ENCODE measurements at regions not wholly inside any gene's neighbourhood (a gene's known extent, or its start where the extent isn't known, plus 50 kb on each side); places are given as distances from the start of the nearest gene placed in this dataset.

DNA sequence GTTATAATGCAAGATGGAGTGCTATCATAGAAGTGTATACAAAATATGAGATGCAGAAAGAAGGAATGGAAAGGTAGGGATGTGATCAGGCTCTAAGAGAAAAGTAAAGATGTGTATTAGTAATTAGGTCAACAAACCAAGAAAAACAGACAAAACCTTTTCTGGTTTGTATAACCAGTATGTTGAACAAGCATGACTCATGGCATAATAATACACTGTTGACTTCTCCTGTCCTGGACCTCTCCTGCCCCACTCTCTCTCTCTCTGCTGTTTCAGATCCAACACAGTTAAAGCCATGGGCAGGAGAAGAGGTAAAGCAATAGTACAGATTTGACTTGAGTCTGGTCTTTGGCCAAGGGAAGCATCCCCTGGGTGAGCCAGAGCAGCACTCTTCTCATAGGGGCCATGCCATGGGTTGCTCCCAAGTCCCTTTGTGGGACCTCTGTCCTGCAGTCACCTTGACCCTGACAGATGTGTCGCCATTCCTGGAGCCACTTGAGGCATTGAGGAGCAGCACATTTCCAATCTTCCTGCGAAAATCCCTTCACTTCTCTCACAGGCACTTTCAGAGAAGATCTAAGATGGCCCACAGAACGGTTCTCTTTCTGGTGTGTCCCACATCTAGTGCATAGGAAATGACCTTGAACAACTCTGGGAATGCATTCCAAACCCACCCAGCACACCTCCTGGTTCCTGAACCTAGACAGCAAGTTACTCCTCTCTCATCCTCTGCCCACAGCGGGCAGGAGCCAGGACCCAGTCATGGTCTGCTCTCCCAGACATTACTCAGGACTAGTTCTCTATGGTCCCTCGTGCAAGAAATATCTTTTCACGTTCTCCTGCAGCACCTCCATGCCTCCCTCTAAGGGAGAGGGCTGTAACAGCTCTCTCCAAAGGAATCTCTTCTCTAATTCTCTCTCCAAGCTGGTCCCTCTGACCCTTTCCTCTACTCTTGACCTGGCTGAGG lies 58.2 kb upstream of the PRSS23 start (continued):
- no peak; the same call in 1 of the 2 replicates for TF ChIP-seq MAZ (IDR thresholded peaks at IDR 0.05; ENCODE audit: borderline replicate concordance, low read depth, low read length)
- TF ChIP-seq MAFK (IDR thresholded peaks at IDR 0.05; ENCODE audit: low read depth, low read length), result no peak

GRCh38 chr11:86741484-86741835 lies 58.9 kb upstream of the PRSS23 start:
- peak overlapping the region; percentile 92 for H2BK20ac ChIP-seq (ENCODE audit: low read depth, low read length)
- ATAC-seq (ENCODE audit: low read depth) (no peak; the same call in 1 of the 2 replicates), DNase-seq (no peak)
- peaks cover 38% of the 10 kb centered on the region for H3K9me1 ChIP-seq (ENCODE audit: insufficient read depth, low read length)
- peaks cover 36% of the 10 kb centered on the region for H3K4me1 ChIP-seq (ENCODE audit: control insufficient read depth, insufficient read depth, low read length)
- peak overlapping the region; percentile 97 for H3K18ac ChIP-seq (ENCODE audit: low read depth, low read length)
- no peak overlapping the region for H2AFZ ChIP-seq (replicated peaks; ENCODE audit: low read length, poor library complexity)
- H4K91ac ChIP-seq (ENCODE audit: insufficient read depth, low read depth, low read length), result peak overlapping the region; percentile 99
- BruUV-seq (replicated peaks), result no TSS peak
- peak overlapping the region; percentile 90 for H2AK5ac ChIP-seq (ENCODE audit: low read depth, low read length)
- dilution Hi-C loops (cut with HindIII; ENCODE audit: low sequenced_read_pairs, unreplicated experiment) (no loop called here), intact Hi-C loops (cut with micrococcal nuclease) (loop anchor here (5.0 kb wide), 3 partner anchors 109 to 284 kb away; no protein-coding TSS in a partner anchor), in situ Hi-C loops (cut with MboI; ENCODE audit: low sequenced_read_pairs) (no loop called here)
- peak overlapping the region; percentile 87 for H3K56ac ChIP-seq (ENCODE audit: extremely low read depth, insufficient read depth, low read length)
- peak overlapping the region; percentile 75 for H3K23ac ChIP-seq (ENCODE audit: low read depth, low read length)
- peak overlapping the region; percentile 99 for H2BK5ac ChIP-seq (ENCODE audit: low read depth, low read length, poor library complexity, severe bottlenecking)
- peak overlapping the region; percentile 91 for H2AK9ac ChIP-seq (replicated peaks; ENCODE audit: low read depth, low read length, poor library complexity)
- H3K4me3 ChIP-seq (ENCODE audit: insufficient read depth, low read depth, low read length), result no peak overlapping the region
- H3K9me3 ChIP-seq (ENCODE audit: control insufficient read depth, insufficient read depth, low read length), result no peaks in the 10 kb centered on the region
- peak overlapping the region; percentile 46 for H2BK15ac ChIP-seq (ENCODE audit: low read depth, low read length)
- H4K20me1 ChIP-seq (ENCODE audit: insufficient read depth, low read length), result no peaks in the 10 kb centered on the region
- no peaks in the 10 kb centered on the region for H3K27me3 ChIP-seq (ENCODE audit: control insufficient read depth, insufficient read depth, low read length)
- H3K36me3 ChIP-seq (ENCODE audit: control insufficient read depth, insufficient read depth, low read length), result no peaks in the 10 kb centered on the region
- POLR2A ChIA-PET (ENCODE audit: unreplicated experiment), result no interaction called here
- H3K9ac ChIP-seq (ENCODE audit: low read depth, low read length), result no peak overlapping the region
- CTCF ChIA-PET, result interaction anchor here (1.1 to 1.2 kb wide), 2 partner anchors 69 to 110 kb away, joined by 3 read pairs; partner anchors contain the start of gene ME3
- peak overlapping the region; percentile 94 for H3K4ac ChIP-seq (ENCODE audit: low read depth, low read length)
- peaks cover 0 to 5% of the 10 kb centered on the region in 2 experiments; a peak in 1 of 4 replicates for H3K79me1 ChIP-seq (ENCODE audit: low read depth in 1 of 2, low read length in 2 of 2)
- peak overlapping the region; percentile 45; the same call in 1 of the 2 replicates for H3K4me2 ChIP-seq (ENCODE audit: low read depth, low read length)
- H3K27ac ChIP-seq (ENCODE audit: insufficient read depth, low read length), result peak overlapping the region; percentile 97
- peak overlapping the region; percentile 73 for H3K14ac ChIP-seq (replicated peaks; ENCODE audit: low read depth, low read length)
- peak overlapping the region; percentile 98 for H2BK120ac ChIP-seq (ENCODE audit: low read depth, low read length)
- H4K8ac ChIP-seq (ENCODE audit: low read depth in 2 of 2, low read length in 2 of 2), result peak overlapping the region; percentile 85 to 94
- peak overlapping the region; percentile 91; the same call in 1 of the 2 replicates for H4K5ac ChIP-seq (ENCODE audit: low read depth, low read length)
- no peak for TF ChIP-seq MAFK (IDR thresholded peaks at IDR 0.05; ENCODE audit: low read depth, low read length)
- TF ChIP-seq BHLHE40 (IDR thresholded peaks at IDR 0.05; ENCODE audit: low read depth, low read length), result no peak
- no peak for TF ChIP-seq RFX5 (IDR thresholded peaks at IDR 0.05; ENCODE audit: low read depth, low read length)
- TF ChIP-seq FOS (IDR thresholded peaks at IDR 0.05; ENCODE audit: low read depth, low read length), result no peak
- TF ChIP-seq CEBPB (IDR thresholded peaks at IDR 0.05; ENCODE audit: low read depth, low read length), result no peak
- TF ChIP-seq NFE2L2 (IDR thresholded peaks at IDR 0.05; ENCODE audit: low read depth, low read length), result no peak
- TF ChIP-seq POLR2A (IDR thresholded peaks at IDR 0.05; ENCODE audit: low read depth, low read length), result no peak
- no peak for TF ChIP-seq MAZ (IDR thresholded peaks at IDR 0.05; ENCODE audit: borderline replicate concordance, low read depth, low read length)
- no peak for TF ChIP-seq RCOR1 (IDR thresholded peaks at IDR 0.05; ENCODE audit: insufficient replicate concordance, low read length)
- TF ChIP-seq, protein P1, sequence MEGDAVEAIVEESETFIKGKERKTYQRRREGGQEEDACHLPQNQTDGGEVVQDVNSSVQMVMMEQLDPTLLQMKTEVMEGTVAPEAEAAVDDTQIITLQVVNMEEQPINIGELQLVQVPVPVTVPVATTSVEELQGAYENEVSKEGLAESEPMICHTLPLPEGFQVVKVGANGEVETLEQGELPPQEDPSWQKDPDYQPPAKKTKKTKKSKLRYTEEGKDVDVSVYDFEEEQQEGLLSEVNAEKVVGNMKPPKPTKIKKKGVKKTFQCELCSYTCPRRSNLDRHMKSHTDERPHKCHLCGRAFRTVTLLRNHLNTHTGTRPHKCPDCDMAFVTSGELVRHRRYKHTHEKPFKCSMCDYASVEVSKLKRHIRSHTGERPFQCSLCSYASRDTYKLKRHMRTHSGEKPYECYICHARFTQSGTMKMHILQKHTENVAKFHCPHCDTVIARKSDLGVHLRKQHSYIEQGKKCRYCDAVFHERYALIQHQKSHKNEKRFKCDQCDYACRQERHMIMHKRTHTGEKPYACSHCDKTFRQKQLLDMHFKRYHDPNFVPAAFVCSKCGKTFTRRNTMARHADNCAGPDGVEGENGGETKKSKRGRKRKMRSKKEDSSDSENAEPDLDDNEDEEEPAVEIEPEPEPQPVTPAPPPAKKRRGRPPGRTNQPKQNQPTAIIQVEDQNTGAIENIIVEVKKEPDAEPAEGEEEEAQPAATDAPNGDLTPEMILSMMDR (conservative IDR thresholded peaks at IDR 0.05; ENCODE audit: low read depth, low read length), result no peak
- no peak for TF ChIP-seq SMC3 (IDR thresholded peaks at IDR 0.05; ENCODE audit: low read depth, low read length)
- TF ChIP-seq, protein P2, sequence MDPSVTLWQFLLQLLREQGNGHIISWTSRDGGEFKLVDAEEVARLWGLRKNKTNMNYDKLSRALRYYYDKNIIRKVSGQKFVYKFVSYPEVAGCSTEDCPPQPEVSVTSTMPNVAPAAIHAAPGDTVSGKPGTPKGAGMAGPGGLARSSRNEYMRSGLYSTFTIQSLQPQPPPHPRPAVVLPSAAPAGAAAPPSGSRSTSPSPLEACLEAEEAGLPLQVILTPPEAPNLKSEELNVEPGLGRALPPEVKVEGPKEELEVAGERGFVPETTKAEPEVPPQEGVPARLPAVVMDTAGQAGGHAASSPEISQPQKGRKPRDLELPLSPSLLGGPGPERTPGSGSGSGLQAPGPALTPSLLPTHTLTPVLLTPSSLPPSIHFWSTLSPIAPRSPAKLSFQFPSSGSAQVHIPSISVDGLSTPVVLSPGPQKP (IDR thresholded peaks at IDR 0.05; ENCODE audit: borderline replicate concordance, low read depth, low read length), result no peak
